IPS-NIHi7 (cell line): ENCODE measurements at regions not wholly inside any gene's neighbourhood (a gene's known extent, or its start where the extent isn't known, plus 50 kb on each side); places are given as distances from the start of the nearest gene placed in this dataset.

Experiments
- DNase-seq: peaks from one replicate; pipeline ENCODE4 v3.0.0; 2012; ENCODE audit warnings: mixed read lengths; ENCODE audit errors: extremely low spot score

- no peak for DNase-seq
Measured at GRCh38 chr4:148764720-148765119, 322.5 kb upstream of the NR3C2 start.

- DNase-seq: no peak
Measured at GRCh38 chr4:148757171-148757570, 315.0 kb upstream of the NR3C2 start.

GRCh38 chr4:148749403-148749802, 307.2 kb upstream of the NR3C2 start:
- DNase-seq: no peak

GRCh38 chr4:148747721-148748268, 305.6 kb upstream of the NR3C2 start:
- DNase-seq: no peak

GRCh38 chr4:148740701-148741100, 298.5 kb upstream of the NR3C2 start:
- DNase-seq: no peak

GRCh38 chr4:148737061-148737770, 295.0 kb upstream of the NR3C2 start:
- no peak for DNase-seq

- DNase-seq: no peak
Measured at GRCh38 chr4:148735432-148736155, 293.4 kb upstream of the NR3C2 start.

GRCh38 chr4:148730766-148731165, 288.6 kb upstream of the NR3C2 start:
- DNase-seq: no peak

GRCh38 chr4:148730082-148730640, 287.9 kb upstream of the NR3C2 start:
- DNase-seq: no peak

- DNase-seq: no peak
Measured at GRCh38 chr4:148717988-148718387, 275.8 kb upstream of the NR3C2 start.

- peak; percentile 15 for DNase-seq
Measured at GRCh38 chr4:148716431-148717052, 274.3 kb upstream of the NR3C2 start.

GRCh38 chr4:148704291-148704690, 262.1 kb upstream of the NR3C2 start:
- peak; percentile 12 for DNase-seq

- DNase-seq: no peak
Measured at GRCh38 chr4:148694702-148695101, 252.5 kb upstream of the NR3C2 start.

GRCh38 chr4:148693913-148694649, 251.9 kb upstream of the NR3C2 start:
- no peak for DNase-seq

GRCh38 chr4:148692242-148692641, 250.0 kb upstream of the NR3C2 start:
- no peak for DNase-seq

GRCh38 chr4:148686449-148686848, 244.2 kb upstream of the NR3C2 start:
- no peak for DNase-seq

GRCh38 chr4:148684638-148685037, 242.4 kb upstream of the NR3C2 start:
- no peak for DNase-seq

- no peak for DNase-seq
Measured at GRCh38 chr4:148680884-148681283, 238.7 kb upstream of the NR3C2 start.

- DNase-seq: no peak
Measured at GRCh38 chr4:148676344-148676743, 234.1 kb upstream of the NR3C2 start.

- DNase-seq: no peak
Measured at GRCh38 chr4:148674876-148675275, 232.7 kb upstream of the NR3C2 start.

GRCh38 chr4:148664636-148665035, 222.4 kb upstream of the NR3C2 start:
- DNase-seq: no peak

- DNase-seq: no peak
Measured at GRCh38 chr4:148654131-148654530, 211.9 kb upstream of the NR3C2 start.
